ENCODE measurements at regions not wholly inside any gene's neighbourhood (a gene's known extent, or its start where the extent isn't known, plus 50 kb on each side); places are given as distances from the start of the nearest gene placed in this dataset.

DNA sequence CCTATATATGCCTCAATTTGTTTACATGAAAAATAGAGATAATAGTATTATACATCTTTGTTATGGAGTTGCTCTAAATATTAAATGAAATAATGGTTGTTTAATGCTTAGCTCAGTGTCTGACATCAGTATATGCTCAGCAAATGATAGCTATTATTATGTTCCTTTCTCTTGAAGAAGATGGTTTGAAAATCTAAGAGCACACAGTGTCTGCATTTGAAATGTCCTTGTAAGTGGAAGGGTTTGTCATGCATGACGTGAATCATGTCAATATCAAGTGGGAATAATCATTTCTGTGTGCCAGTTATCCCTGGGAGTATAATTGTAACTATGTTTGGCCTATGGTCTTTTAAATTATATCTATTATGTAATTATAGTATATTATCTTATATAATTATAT, 377.5 kb upstream of the SORCS1 start:
- 83% methylated on average over 1 of the region's 1 CpG for WGBS
- DNase-seq (ENCODE audit: low spot score), result no peak
- H3K36me3 ChIP-seq (ENCODE audit: control insufficient read depth in 4 of 4, insufficient read depth in 3 of 4, low read depth in 1 of 4, low read length in 3 of 4), result no peaks in the 10 kb centered on the region
- H3K27ac ChIP-seq (ENCODE audit: low read depth in 1 of 2, low read length in 2 of 2), result no peak overlapping the region
- no peak overlapping the region for H3K4me3 ChIP-seq (ENCODE audit: low read depth in 1 of 3, low read length in 3 of 3)
- TF ChIP-seq, protein P1, sequence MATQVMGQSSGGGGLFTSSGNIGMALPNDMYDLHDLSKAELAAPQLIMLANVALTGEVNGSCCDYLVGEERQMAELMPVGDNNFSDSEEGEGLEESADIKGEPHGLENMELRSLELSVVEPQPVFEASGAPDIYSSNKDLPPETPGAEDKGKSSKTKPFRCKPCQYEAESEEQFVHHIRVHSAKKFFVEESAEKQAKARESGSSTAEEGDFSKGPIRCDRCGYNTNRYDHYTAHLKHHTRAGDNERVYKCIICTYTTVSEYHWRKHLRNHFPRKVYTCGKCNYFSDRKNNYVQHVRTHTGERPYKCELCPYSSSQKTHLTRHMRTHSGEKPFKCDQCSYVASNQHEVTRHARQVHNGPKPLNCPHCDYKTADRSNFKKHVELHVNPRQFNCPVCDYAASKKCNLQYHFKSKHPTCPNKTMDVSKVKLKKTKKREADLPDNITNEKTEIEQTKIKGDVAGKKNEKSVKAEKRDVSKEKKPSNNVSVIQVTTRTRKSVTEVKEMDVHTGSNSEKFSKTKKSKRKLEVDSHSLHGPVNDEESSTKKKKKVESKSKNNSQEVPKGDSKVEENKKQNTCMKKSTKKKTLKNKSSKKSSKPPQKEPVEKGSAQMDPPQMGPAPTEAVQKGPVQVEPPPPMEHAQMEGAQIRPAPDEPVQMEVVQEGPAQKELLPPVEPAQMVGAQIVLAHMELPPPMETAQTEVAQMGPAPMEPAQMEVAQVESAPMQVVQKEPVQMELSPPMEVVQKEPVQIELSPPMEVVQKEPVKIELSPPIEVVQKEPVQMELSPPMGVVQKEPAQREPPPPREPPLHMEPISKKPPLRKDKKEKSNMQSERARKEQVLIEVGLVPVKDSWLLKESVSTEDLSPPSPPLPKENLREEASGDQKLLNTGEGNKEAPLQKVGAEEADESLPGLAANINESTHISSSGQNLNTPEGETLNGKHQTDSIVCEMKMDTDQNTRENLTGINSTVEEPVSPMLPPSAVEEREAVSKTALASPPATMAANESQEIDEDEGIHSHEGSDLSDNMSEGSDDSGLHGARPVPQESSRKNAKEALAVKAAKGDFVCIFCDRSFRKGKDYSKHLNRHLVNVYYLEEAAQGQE (IDR thresholded peaks at IDR 0.05), result no peak
- TF ChIP-seq NR2F2 (IDR thresholded peaks at IDR 0.05) (no peak), HNF4A (conservative IDR thresholded peaks at IDR 0.05) (no peak), RXRA (IDR thresholded peaks at IDR 0.05) (no peak), TAF1 (conservative IDR thresholded peaks at IDR 0.05) (no peak), SP1 (IDR thresholded peaks at IDR 0.05) (no peak), RAD21 (IDR thresholded peaks at IDR 0.05) (no peak), EGR1 (IDR thresholded peaks at IDR 0.05; ENCODE audit: low read depth in 2 of 2) (no peak)
- TF ChIP-seq, protein P2, sequence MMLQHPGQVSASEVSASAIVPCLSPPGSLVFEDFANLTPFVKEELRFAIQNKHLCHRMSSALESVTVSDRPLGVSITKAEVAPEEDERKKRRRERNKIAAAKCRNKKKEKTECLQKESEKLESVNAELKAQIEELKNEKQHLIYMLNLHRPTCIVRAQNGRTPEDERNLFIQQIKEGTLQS (IDR thresholded peaks at IDR 0.05), result no peak
- TF ChIP-seq, protein P3, sequence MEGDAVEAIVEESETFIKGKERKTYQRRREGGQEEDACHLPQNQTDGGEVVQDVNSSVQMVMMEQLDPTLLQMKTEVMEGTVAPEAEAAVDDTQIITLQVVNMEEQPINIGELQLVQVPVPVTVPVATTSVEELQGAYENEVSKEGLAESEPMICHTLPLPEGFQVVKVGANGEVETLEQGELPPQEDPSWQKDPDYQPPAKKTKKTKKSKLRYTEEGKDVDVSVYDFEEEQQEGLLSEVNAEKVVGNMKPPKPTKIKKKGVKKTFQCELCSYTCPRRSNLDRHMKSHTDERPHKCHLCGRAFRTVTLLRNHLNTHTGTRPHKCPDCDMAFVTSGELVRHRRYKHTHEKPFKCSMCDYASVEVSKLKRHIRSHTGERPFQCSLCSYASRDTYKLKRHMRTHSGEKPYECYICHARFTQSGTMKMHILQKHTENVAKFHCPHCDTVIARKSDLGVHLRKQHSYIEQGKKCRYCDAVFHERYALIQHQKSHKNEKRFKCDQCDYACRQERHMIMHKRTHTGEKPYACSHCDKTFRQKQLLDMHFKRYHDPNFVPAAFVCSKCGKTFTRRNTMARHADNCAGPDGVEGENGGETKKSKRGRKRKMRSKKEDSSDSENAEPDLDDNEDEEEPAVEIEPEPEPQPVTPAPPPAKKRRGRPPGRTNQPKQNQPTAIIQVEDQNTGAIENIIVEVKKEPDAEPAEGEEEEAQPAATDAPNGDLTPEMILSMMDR (IDR thresholded peaks at IDR 0.05; ENCODE audit: low read depth, low read length, missing input control), result no peak
- TF ChIP-seq, protein P4, sequence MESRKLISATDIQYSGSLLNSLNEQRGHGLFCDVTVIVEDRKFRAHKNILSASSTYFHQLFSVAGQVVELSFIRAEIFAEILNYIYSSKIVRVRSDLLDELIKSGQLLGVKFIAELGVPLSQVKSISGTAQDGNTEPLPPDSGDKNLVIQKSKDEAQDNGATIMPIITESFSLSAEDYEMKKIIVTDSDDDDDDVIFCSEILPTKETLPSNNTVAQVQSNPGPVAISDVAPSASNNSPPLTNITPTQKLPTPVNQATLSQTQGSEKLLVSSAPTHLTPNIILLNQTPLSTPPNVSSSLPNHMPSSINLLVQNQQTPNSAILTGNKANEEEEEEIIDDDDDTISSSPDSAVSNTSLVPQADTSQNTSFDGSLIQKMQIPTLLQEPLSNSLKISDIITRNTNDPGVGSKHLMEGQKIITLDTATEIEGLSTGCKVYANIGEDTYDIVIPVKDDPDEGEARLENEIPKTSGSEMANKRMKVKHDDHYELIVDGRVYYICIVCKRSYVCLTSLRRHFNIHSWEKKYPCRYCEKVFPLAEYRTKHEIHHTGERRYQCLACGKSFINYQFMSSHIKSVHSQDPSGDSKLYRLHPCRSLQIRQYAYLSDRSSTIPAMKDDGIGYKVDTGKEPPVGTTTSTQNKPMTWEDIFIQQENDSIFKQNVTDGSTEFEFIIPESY (IDR thresholded peaks at IDR 0.05), result no peak
- H3K9ac ChIP-seq (ENCODE audit: low read depth in 1 of 2, low read length in 2 of 2), result no peak overlapping the region
- H3K4me1 ChIP-seq (ENCODE audit: control insufficient read depth in 4 of 4, insufficient read depth in 4 of 4, low read length in 3 of 4), result no peaks in the 10 kb centered on the region
- no peaks in the 10 kb centered on the region for H3K9me3 ChIP-seq (ENCODE audit: control insufficient read depth in 4 of 4, low read length in 3 of 4)
- H3K27me3 ChIP-seq (ENCODE audit: control insufficient read depth in 4 of 4, insufficient read depth in 4 of 4, low read length in 3 of 4), result no peaks in the 10 kb centered on the region

DNA sequence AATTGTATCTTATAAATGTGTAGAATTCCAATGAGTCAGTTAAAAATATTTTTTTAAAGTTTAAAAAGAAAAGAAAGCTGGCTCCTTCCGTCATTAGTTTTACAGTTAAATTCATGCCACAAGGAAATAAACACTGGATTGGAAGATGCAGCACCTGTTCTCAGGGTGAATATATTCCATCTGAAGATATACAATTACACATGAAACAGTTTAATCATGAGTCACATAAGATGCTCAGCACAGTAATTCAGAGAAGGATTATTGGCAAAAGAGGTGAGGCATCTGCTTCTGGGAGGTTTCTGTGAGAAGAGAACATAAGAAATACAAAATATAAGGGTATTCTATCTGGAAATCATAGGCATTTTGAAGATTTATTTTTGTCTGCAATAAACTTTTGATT, 376.5 kb upstream of the SORCS1 start:
- 76% methylated on average over 1 of the region's 1 CpG for WGBS
- H3K4me3 ChIP-seq (ENCODE audit: low read depth in 1 of 3, low read length in 3 of 3), result no peak overlapping the region
- H3K27ac ChIP-seq (ENCODE audit: low read depth in 1 of 2, low read length in 2 of 2), result no peak overlapping the region
- H3K36me3 ChIP-seq (ENCODE audit: control insufficient read depth in 4 of 4, insufficient read depth in 3 of 4, low read depth in 1 of 4, low read length in 3 of 4), result no peaks in the 10 kb centered on the region
- H3K4me1 ChIP-seq (ENCODE audit: control insufficient read depth in 4 of 4, insufficient read depth in 4 of 4, low read length in 3 of 4), result no peaks in the 10 kb centered on the region
- DNase-seq (ENCODE audit: low spot score), result no peak
- H3K27me3 ChIP-seq (ENCODE audit: control insufficient read depth in 4 of 4, insufficient read depth in 4 of 4, low read length in 3 of 4), result no peaks in the 10 kb centered on the region
- no peak overlapping the region for H3K9ac ChIP-seq (ENCODE audit: low read depth in 1 of 2, low read length in 2 of 2)
- no peaks in the 10 kb centered on the region for H3K9me3 ChIP-seq (ENCODE audit: control insufficient read depth in 4 of 4, low read length in 3 of 4)
- TF ChIP-seq TAF1 (conservative IDR thresholded peaks at IDR 0.05), result no peak
- TF ChIP-seq, protein P1 (IDR thresholded peaks at IDR 0.05), result no peak
- no peak for TF ChIP-seq HNF4A (conservative IDR thresholded peaks at IDR 0.05)
- TF ChIP-seq, protein P3 (IDR thresholded peaks at IDR 0.05; ENCODE audit: low read depth, low read length, missing input control), result no peak
- TF ChIP-seq, protein P5, sequence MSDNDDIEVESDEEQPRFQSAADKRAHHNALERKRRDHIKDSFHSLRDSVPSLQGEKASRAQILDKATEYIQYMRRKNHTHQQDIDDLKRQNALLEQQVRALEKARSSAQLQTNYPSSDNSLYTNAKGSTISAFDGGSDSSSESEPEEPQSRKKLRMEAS (IDR thresholded peaks at IDR 0.05), result no peak
- no peak for TF ChIP-seq GABPA (IDR thresholded peaks at IDR 0.05 in 1 of 2, conservative IDR thresholded peaks at IDR 0.05 in 1 of 2)
- no peak for TF ChIP-seq NR2F2 (IDR thresholded peaks at IDR 0.05)
- TF ChIP-seq FOXA2 (IDR thresholded peaks at IDR 0.05), result no peak
- TF ChIP-seq, protein P2 (IDR thresholded peaks at IDR 0.05), result no peak
- TF ChIP-seq RXRA (IDR thresholded peaks at IDR 0.05), result no peak
- TF ChIP-seq SP1 (IDR thresholded peaks at IDR 0.05), result no peak
- no peak for TF ChIP-seq YY1 (IDR thresholded peaks at IDR 0.05)
- TF ChIP-seq FOXA1 (IDR thresholded peaks at IDR 0.05), result no peak
- no peak for TF ChIP-seq JUND (IDR thresholded peaks at IDR 0.05)
- no peak for TF ChIP-seq HNF4G (IDR thresholded peaks at IDR 0.05)
- no peak for TF ChIP-seq RAD21 (IDR thresholded peaks at IDR 0.05)

Measured in liver (tissue), 8 donors.